HCT116 (cell line): ENCODE measurements at regions not wholly inside any gene's neighbourhood (a gene's known extent, or its start where the extent isn't known, plus 50 kb on each side); places are given as distances from the start of the nearest gene placed in this dataset.
"Not testable (repeated sequence)": the region's sequence is repeated elsewhere in the genome, so short reads cannot be mapped to it uniquely, and the experiment has no call there.

Source experiments
- ATAC-seq: fragments of 200-7000 bp; cut with Tn5 transposase; 2 replicates; pipeline ENCODE4 v1.9.1; 2020; ENCODE audit warnings: mild to moderate bottlenecking, moderate library complexity
- BruUV-seq: library from RNA; stranded (reverse); fragments of 400-500 nt; replicated peaks from 2 replicates; lab custom pipeline; 2021; lab: Mats Ljungman, UMichigan
- CTCF ChIA-PET: fragments of 300-600 bp; sonication (Branson Sonifier 250); formaldehyde crosslinking; loops from one replicate; lab custom pipeline; 2021; ENCODE audit warnings: antibody characterized with exemption; lab: Charles Lee
- POLR2A ChIA-PET: fragments of 300-600, 350-600 bp; sonication (Branson Sonifier 250); formaldehyde crosslinking; loops from one replicate; lab custom pipeline; 2021; ENCODE audit warnings: antibody characterized with exemption; lab: Charles Lee
- RAD21 ChIA-PET, 2 experiments: fragments of 300-600 bp; sonication (Branson Sonifier 250); formaldehyde crosslinking; loops; one replicate each; lab custom pipeline; 2023; ENCODE audit warnings: low total read pairs in 2 of 2; ENCODE audit not compliant: uncharacterized antibody in 2 of 2, unreplicated experiment in 2 of 2, low non-redundant PET in 1 of 2; lab: Charles Lee
- DNase-seq: peaks from one replicate; pipeline ENCODE4 v3.0.0-alpha.2; 2010; ENCODE audit warnings: low read depth, low spot score
- H2AFZ ChIP-seq: fragments of 200-600 bp; shearing (Covaris generic), sonication (generic); 2 replicates; pipeline ENCODE4 v1.6.1; 2017; ENCODE audit warnings: low read depth, mixed run types, mixed read lengths, antibody characterized with exemption, low read length; ENCODE audit not compliant: poor library complexity, severe bottlenecking
- H3K27ac ChIP-seq: 2 replicates; pipeline ENCODE4 v1.5.1; 2012; ENCODE audit warnings: low read depth, low read length
- H3K27me3 ChIP-seq: fragments of 200-600 bp; sonication (generic); 2 replicates; pipeline ENCODE4 v1.6.1; 2016; ENCODE audit warnings: mixed run types, low read length, mixed read lengths; ENCODE audit not compliant: insufficient read depth
- H3K36me3 ChIP-seq, 2 experiments: fragments of 200-500 bp in 1 of 2; fragments of 200-600 bp in 1 of 2; sonication (Bioruptor generic) in 1 of 2; sonication (generic) in 1 of 2; 2 replicates each; pipeline versions ENCODE4 v1.5.1 to v1.6.1; 2014 to 2016; ENCODE audit warnings: low read length in 2 of 2, inconsistent platforms in 1 of 2, mixed read lengths in 1 of 2, mixed run types in 1 of 2; ENCODE audit not compliant: insufficient read depth in 2 of 2, control insufficient read depth in 1 of 2
- H3K4me1 ChIP-seq, 2 experiments: fragments of 200-600 bp in 1 of 2; sonication (generic) in 1 of 2; 2 replicates each; pipeline versions ENCODE4 v1.5.1 to v1.6.1; 2012 to 2017; ENCODE audit warnings: low read length in 2 of 2, inconsistent platforms in 1 of 2, mild to moderate bottlenecking in 1 of 2, mixed read lengths in 1 of 2, mixed run types in 1 of 2, moderate library complexity in 1 of 2; ENCODE audit not compliant: insufficient read depth in 2 of 2, control insufficient read depth in 1 of 2
- H3K4me2 ChIP-seq: fragments of 200-600 bp; sonication (generic); 2 replicates; pipeline ENCODE4 v1.6.1; 2017; ENCODE audit warnings: mixed run types, low read length, mixed read lengths
- H3K4me3 ChIP-seq, 2 experiments: fragments of 200-600 bp in 1 of 2; sonication (generic) in 1 of 2; replicated peaks in 1 of 2; 2 replicates each; pipeline ENCODE4 v1.5.1; 2011 to 2016; ENCODE audit warnings: low read length in 2 of 2, control low read depth in 1 of 2, low read depth in 1 of 2, mild to moderate bottlenecking in 1 of 2, mixed read lengths in 1 of 2, mixed run types in 1 of 2
- H3K79me2 ChIP-seq: fragments of 200-600 bp; sonication (generic); 2 replicates; pipeline ENCODE4 v1.6.1; 2017; ENCODE audit warnings: mild to moderate bottlenecking, mixed run types, low read length, moderate library complexity, mixed read lengths; ENCODE audit not compliant: insufficient read depth
- H3K9ac ChIP-seq: fragments of 200-600 bp; sonication (generic); 2 replicates; pipeline ENCODE4 v1.6.1; 2016; ENCODE audit warnings: low read length, mixed read lengths
- H3K9me2 ChIP-seq: fragments of 200-600 bp; sonication (generic), shearing (Covaris generic); 2 replicates; pipeline ENCODE4 v1.6.1; 2017; ENCODE audit warnings: mixed run types, mild to moderate bottlenecking, moderate library complexity; ENCODE audit not compliant: insufficient read depth
- H3K9me3 ChIP-seq, 2 experiments: fragments of 200-500 bp in 1 of 2; fragments of 200-600 bp in 1 of 2; sonication (Bioruptor generic) in 1 of 2; sonication (generic) in 1 of 2; 2 replicates each; pipeline ENCODE4 v1.6.1; 2014 to 2017; ENCODE audit warnings: low read length in 2 of 2, mixed read lengths in 2 of 2, inconsistent platforms in 1 of 2, low read depth in 1 of 2, mild to moderate bottlenecking in 1 of 2, mixed run types in 1 of 2, moderate library complexity in 1 of 2; ENCODE audit not compliant: control insufficient read depth in 1 of 2, insufficient read depth in 1 of 2
- H4K20me1 ChIP-seq: fragments of 200-600 bp; sonication (generic), shearing (Covaris generic); 2 replicates; pipeline ENCODE4 v1.6.1; 2017; ENCODE audit warnings: mixed run types, mild to moderate bottlenecking, moderate library complexity; ENCODE audit not compliant: insufficient read depth
- EGR1 ChIP-seq: IDR thresholded peaks from 2 replicates; pipeline ENCODE4 v1.6.1; 2012; ENCODE audit warnings: low read depth
- EZH2phosphoT487 ChIP-seq: fragments of 200-600 bp; IDR thresholded peaks from 2 replicates; pipeline ENCODE4 v1.6.1; 2018; ENCODE audit warnings: antibody characterized with exemption, borderline replicate concordance
- POLR2A ChIP-seq: IDR thresholded peaks from 2 replicates; pipeline ENCODE4 v1.7.0; 2011; ENCODE audit warnings: borderline replicate concordance; ENCODE audit not compliant: insufficient read depth, insufficient read length; ENCODE audit errors: extremely low read depth
- POLR2AphosphoS5 ChIP-seq: IDR thresholded peaks from 2 replicates; pipeline ENCODE4 v1.6.1; 2011; ENCODE audit warnings: mild to moderate bottlenecking, low read depth, low read length, moderate library complexity
- RAD21 ChIP-seq: IDR thresholded peaks from 2 replicates; pipeline ENCODE4 v1.6.1; 2012; ENCODE audit warnings: low read depth, mild to moderate bottlenecking
- SIN3A ChIP-seq: IDR thresholded peaks from 2 replicates; pipeline ENCODE4 v1.6.1; 2012; ENCODE audit warnings: low read depth
- SP1 ChIP-seq: IDR thresholded peaks from 2 replicates; pipeline ENCODE4 v1.6.1; 2012; ENCODE audit warnings: low read depth
- TCF7L2 ChIP-seq: IDR thresholded peaks from 2 replicates; pipeline ENCODE4 v1.7.0; 2011; ENCODE audit warnings: borderline replicate concordance, inconsistent platforms; ENCODE audit not compliant: insufficient read depth, insufficient read length; ENCODE audit errors: extremely low read depth
- YY1 ChIP-seq: IDR thresholded peaks from 2 replicates; pipeline ENCODE4 v1.6.1; 2011; ENCODE audit warnings: low read length, low read depth, moderate library complexity, mild to moderate bottlenecking; ENCODE audit not compliant: insufficient replicate concordance; ENCODE audit errors: extremely low read depth
- ZFX ChIP-seq: fragments of 450-650 bp; IDR thresholded peaks from 2 replicates; pipeline ENCODE4 v1.6.1; 2017
- intact Hi-C: fragments of 100-400 bp; cut with micrococcal nuclease; formaldehyde crosslinking; loops from 2 replicates; pipeline ENCODE4 v1.10.0; 2022
- TF ChIP-seq, protein P1 (sequence below), 3 experiments: fragments of 200-600 bp in 1 of 3; sonication (generic) in 1 of 3; IDR thresholded peaks in 2 of 3; conservative IDR thresholded peaks in 1 of 3; 2 replicates each; pipeline ENCODE4 v1.5.1; 2012 to 2017; ENCODE audit warnings: low read depth in 2 of 3, low read length in 2 of 3, antibody characterized with exemption in 1 of 3, borderline replicate concordance in 1 of 3, control low read depth in 1 of 3, mild to moderate bottlenecking in 1 of 3, mixed read lengths in 1 of 3, mixed run types in 1 of 3, moderate library complexity in 1 of 3; ENCODE audit not compliant: insufficient read depth in 1 of 3
- TF ChIP-seq, protein P2 (sequence below): IDR thresholded peaks from 2 replicates; pipeline ENCODE4 v1.6.1; 2012; ENCODE audit warnings: low read depth
- TF ChIP-seq, protein P3 (sequence below): IDR thresholded peaks from 2 replicates; pipeline ENCODE4 v1.6.1; 2012

DNA sequence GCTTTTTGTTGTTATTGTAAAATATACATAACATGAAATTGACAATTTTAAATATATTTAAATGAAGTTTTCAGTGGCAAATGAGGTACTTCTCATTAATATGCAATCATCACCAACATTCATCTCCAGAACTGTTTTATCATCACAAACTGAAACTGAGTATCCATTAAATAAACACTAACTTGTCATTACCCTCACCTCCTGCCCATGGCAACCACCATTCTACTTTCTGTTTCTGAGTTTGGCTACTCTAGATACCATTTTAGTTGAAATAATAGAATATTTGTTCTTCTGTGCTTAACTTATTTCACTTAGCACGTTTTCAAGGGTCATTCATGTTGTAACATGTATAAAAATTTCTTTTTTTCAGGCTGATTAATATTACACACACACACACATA lies 834.3 kb downstream of the PLOD2 start (continued):
- TF ChIP-seq, protein P1, sequence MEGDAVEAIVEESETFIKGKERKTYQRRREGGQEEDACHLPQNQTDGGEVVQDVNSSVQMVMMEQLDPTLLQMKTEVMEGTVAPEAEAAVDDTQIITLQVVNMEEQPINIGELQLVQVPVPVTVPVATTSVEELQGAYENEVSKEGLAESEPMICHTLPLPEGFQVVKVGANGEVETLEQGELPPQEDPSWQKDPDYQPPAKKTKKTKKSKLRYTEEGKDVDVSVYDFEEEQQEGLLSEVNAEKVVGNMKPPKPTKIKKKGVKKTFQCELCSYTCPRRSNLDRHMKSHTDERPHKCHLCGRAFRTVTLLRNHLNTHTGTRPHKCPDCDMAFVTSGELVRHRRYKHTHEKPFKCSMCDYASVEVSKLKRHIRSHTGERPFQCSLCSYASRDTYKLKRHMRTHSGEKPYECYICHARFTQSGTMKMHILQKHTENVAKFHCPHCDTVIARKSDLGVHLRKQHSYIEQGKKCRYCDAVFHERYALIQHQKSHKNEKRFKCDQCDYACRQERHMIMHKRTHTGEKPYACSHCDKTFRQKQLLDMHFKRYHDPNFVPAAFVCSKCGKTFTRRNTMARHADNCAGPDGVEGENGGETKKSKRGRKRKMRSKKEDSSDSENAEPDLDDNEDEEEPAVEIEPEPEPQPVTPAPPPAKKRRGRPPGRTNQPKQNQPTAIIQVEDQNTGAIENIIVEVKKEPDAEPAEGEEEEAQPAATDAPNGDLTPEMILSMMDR (IDR thresholded peaks at IDR 0.05 in 2 of 3, conservative IDR thresholded peaks at IDR 0.05 in 1 of 3; ENCODE audit: borderline replicate concordance in 1 of 3, insufficient read depth in 1 of 3, low read depth in 2 of 3, low read length in 2 of 3), result no peak
- no peak for TF ChIP-seq ZFX
- no peak for TF ChIP-seq POLR2AphosphoS5
- no peak for TF ChIP-seq POLR2A
- no peak for TF ChIP-seq EGR1
- TF ChIP-seq RAD21, result no peak
- TF ChIP-seq SIN3A, result no peak
- no peak for TF ChIP-seq EZH2phosphoT487
- TF ChIP-seq TCF7L2, result no peak
- TF ChIP-seq SP1, result no peak
- TF ChIP-seq, protein P2, sequence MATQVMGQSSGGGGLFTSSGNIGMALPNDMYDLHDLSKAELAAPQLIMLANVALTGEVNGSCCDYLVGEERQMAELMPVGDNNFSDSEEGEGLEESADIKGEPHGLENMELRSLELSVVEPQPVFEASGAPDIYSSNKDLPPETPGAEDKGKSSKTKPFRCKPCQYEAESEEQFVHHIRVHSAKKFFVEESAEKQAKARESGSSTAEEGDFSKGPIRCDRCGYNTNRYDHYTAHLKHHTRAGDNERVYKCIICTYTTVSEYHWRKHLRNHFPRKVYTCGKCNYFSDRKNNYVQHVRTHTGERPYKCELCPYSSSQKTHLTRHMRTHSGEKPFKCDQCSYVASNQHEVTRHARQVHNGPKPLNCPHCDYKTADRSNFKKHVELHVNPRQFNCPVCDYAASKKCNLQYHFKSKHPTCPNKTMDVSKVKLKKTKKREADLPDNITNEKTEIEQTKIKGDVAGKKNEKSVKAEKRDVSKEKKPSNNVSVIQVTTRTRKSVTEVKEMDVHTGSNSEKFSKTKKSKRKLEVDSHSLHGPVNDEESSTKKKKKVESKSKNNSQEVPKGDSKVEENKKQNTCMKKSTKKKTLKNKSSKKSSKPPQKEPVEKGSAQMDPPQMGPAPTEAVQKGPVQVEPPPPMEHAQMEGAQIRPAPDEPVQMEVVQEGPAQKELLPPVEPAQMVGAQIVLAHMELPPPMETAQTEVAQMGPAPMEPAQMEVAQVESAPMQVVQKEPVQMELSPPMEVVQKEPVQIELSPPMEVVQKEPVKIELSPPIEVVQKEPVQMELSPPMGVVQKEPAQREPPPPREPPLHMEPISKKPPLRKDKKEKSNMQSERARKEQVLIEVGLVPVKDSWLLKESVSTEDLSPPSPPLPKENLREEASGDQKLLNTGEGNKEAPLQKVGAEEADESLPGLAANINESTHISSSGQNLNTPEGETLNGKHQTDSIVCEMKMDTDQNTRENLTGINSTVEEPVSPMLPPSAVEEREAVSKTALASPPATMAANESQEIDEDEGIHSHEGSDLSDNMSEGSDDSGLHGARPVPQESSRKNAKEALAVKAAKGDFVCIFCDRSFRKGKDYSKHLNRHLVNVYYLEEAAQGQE, result no peak
- TF ChIP-seq, protein P3, sequence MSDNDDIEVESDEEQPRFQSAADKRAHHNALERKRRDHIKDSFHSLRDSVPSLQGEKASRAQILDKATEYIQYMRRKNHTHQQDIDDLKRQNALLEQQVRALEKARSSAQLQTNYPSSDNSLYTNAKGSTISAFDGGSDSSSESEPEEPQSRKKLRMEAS, result no peak
- TF ChIP-seq YY1, result no peak

DNA sequence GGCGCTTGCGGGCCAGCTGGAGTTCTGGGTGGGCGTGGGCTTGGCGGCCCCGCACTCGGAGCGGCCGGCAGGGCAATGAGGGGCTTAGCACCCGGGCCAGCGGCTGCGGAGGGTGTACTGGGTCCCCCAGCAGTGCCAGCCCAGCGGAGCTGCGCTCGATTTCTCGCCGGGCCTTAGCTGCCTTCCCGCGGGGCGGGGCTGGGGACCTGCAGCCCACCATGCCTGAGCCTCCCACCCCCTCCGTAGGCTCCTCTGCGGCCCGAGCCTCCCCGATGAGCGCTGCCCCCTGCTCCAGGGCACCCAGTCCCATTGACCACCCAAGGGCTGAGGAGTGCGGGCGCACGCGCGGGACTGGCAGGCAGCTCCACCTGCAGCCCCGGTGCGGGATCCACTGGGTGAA lies 827.6 kb downstream of the PLOD2 start:
- H3K9ac ChIP-seq, intact Hi-C loops, ATAC-seq, H3K36me3 ChIP-seq, H3K9me3 ChIP-seq, H3K4me2 ChIP-seq, H3K9me2 ChIP-seq, POLR2A ChIA-PET, BruUV-seq, DNase-seq, H3K27ac ChIP-seq, H2AFZ ChIP-seq, CTCF ChIA-PET, H3K79me2 ChIP-seq, H3K4me3 ChIP-seq, H3K27me3 ChIP-seq, RAD21 ChIA-PET, H3K4me1 ChIP-seq, H4K20me1 ChIP-seq: not testable (repeated sequence)
